Breast epithelium (tissue), 4 donors: ENCODE measurements at regions not wholly inside any gene's neighbourhood (a gene's known extent, or its start where the extent isn't known, plus 50 kb on each side); places are given as distances from the start of the nearest gene placed in this dataset.

Source experiments
- DNase-seq, 2 donors: peaks; one replicate each; pipeline ENCODE4 v3.0.0-alpha.2; 2019; ENCODE audit warnings: low spot score in 2 of 2
- H3K27ac ChIP-seq, 2 donors: fragments of 200-600 bp; sonication (generic) in 1 of 2; one replicate each; pipeline ENCODE4 v1.5.1; 2016 to 2019; ENCODE audit warnings: mild to moderate bottlenecking in 1 of 2
- H3K27me3 ChIP-seq, 2 donors: fragments of 200-600 bp; sonication (generic) in 1 of 2; one replicate each; pipeline versions ENCODE4 v1.5.1 to v1.6.0; 2017 to 2019; ENCODE audit warnings: control low read depth in 1 of 2, mild to moderate bottlenecking in 1 of 2
- H3K36me3 ChIP-seq: fragments of 200-600 bp; one replicate; pipeline ENCODE4 v1.5.1; 2019
- H3K4me1 ChIP-seq, 2 donors: fragments of 200-600 bp; sonication (generic); one replicate each; pipeline ENCODE4 v1.5.1; 2016 to 2019; ENCODE audit warnings: control low read depth in 1 of 2
- H3K4me3 ChIP-seq, 3 donors: fragments of 200-600 bp; sonication (generic); 1 replicate in 2 of 3; 2 replicates in 1 of 3; pipeline ENCODE4 v1.5.1; 2016 to 2019; ENCODE audit warnings: mild to moderate bottlenecking in 3 of 3, moderate library complexity in 2 of 3
- H3K9me3 ChIP-seq, 2 donors: fragments of 200-600 bp; sonication (generic) in 1 of 2; one replicate each; pipeline ENCODE4 v1.5.1; 2016 to 2019; ENCODE audit warnings: control low read depth in 1 of 2
- CTCF ChIP-seq, 3 donors: fragments of 450-650 bp; IDR thresholded peaks; one replicate each; pipeline ENCODE4 v1.5.1; 2016 to 2017; ENCODE audit warnings: antibody characterized with exemption in 3 of 3, mild to moderate bottlenecking in 3 of 3, moderate library complexity in 3 of 3
- POLR2A ChIP-seq: fragments of 450-650 bp; IDR thresholded peaks from one replicate; pipeline ENCODE4 v1.6.1; 2016; ENCODE audit warnings: antibody characterized with exemption, mild to moderate bottlenecking, moderate library complexity
- POLR2AphosphoS5 ChIP-seq, 3 donors: sonication (generic); formaldehyde crosslinking; IDR thresholded peaks; one replicate each; pipeline ENCODE4 v1.6.1; 2017; ENCODE audit warnings: antibody characterized with exemption in 3 of 3
- intact Hi-C: fragments of 100-400 bp; cut with DNase I; formaldehyde crosslinking; loops from one replicate; pipeline ENCODE4 v1.15.1; 2023; ENCODE audit warnings: low total_unique reads

DNA sequence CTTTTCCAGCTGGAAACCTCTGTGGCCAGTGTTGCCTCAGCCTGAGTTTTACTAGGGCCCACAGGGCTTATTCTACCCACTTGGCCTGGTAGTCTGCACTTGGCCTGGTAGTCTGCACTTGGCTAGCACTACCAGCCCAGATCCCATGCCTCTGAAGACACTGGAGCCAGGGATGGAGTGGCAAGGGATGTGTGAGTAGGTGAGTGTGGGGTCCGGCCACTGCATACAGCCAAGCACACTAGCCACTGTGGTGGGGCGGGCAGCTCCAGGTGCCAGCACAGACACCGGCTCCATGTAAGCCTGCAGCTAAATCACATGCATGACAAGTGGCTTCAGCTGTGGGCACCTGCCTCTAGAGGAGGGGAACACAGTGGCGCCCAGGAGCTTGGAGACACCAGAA is 63.4 kb upstream of the NAV3 start:
- Histone ChIP-seq H3K4me1 (no peaks in the 10 kb centered on the region), H3K27ac (no peak overlapping the region), H3K4me3 (no peak overlapping the region), H3K9me3 (peaks cover 4 to 15% of the 10 kb centered on the region in 2 donors), H3K36me3 (no peaks in the 10 kb centered on the region), H3K27me3 (no peaks in the 10 kb centered on the region)
- intact Hi-C loops: no loop called here
- DNase-seq: no peak
- no peak for TF ChIP-seq POLR2AphosphoS5 (IDR thresholded peaks at IDR 0.05)

GRCh38 chr12:77766224-77766623 is 64.5 kb upstream of the NAV3 start:
- no peak overlapping the region for H3K27ac ChIP-seq
- no peak for TF ChIP-seq CTCF (IDR thresholded peaks at IDR 0.05)
- TF ChIP-seq POLR2A: no peak
- TF ChIP-seq POLR2AphosphoS5 (IDR thresholded peaks at IDR 0.05): no peak
- H3K4me3 ChIP-seq: no peak overlapping the region
- H3K27me3 ChIP-seq: no peaks in the 10 kb centered on the region
- peaks cover 4 to 15% of the 10 kb centered on the region in 2 donors for H3K9me3 ChIP-seq
- no peak for DNase-seq
- H3K4me1 ChIP-seq: no peaks in the 10 kb centered on the region
- intact Hi-C loops: no loop called here
- no peaks in the 10 kb centered on the region for H3K36me3 ChIP-seq

- no peaks in the 10 kb centered on the region for H3K9me3 ChIP-seq
- intact Hi-C loops: no loop called here
- TF ChIP-seq POLR2A (no peak), CTCF (IDR thresholded peaks at IDR 0.05) (no peak), POLR2AphosphoS5 (IDR thresholded peaks at IDR 0.05) (no peak)
- H3K36me3 ChIP-seq: no peaks in the 10 kb centered on the region
- no peak for DNase-seq
- H3K4me3 ChIP-seq: no peak overlapping the region
- H3K27ac ChIP-seq: no peak overlapping the region
- no peaks in the 10 kb centered on the region for H3K27me3 ChIP-seq
- no peaks in the 10 kb centered on the region for H3K4me1 ChIP-seq
Observed at GRCh38 chr12:77761286-77761685, 69.4 kb upstream of the NAV3 start.

- no peaks in the 10 kb centered on the region for H3K4me1 ChIP-seq
Observed at GRCh38 chr12:77760271-77761025, 70.2 kb upstream of the NAV3 start.

DNA sequence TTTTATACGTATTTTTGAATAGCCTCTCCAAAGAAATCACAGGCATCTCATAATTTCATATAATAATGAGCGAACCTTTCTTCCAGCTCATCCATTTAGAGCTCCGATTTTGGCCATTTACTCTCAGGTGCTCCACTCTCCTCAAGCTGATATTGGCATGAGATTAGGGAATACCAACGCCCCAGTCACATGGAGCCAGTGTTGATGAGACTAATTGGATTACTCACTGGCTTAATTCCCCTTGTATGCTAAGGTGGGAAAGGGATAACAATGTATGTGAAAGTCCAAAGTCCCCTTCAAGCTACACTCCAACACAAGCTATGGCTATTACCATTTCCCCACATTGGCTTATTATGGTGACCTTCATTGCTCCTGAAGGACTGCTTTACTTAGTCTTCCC is 76.6 kb upstream of the NAV3 start:
- no peak for TF ChIP-seq POLR2AphosphoS5 (IDR thresholded peaks at IDR 0.05)
- no peak for TF ChIP-seq POLR2A
- no peak for TF ChIP-seq CTCF (IDR thresholded peaks at IDR 0.05)
- Histone ChIP-seq H3K4me1 (no peaks in the 10 kb centered on the region), H3K27ac (no peak overlapping the region), H3K27me3 (no peaks in the 10 kb centered on the region), H3K36me3 (no peaks in the 10 kb centered on the region), H3K4me3 (no peak overlapping the region), H3K9me3 (no peaks in the 10 kb centered on the region)
- no peak for DNase-seq
- intact Hi-C loops: no loop called here

More at GRCh38 chr12:77760271-77761025, 70.2 kb upstream of the NAV3 start:
- Histone ChIP-seq H3K4me3 (no peak overlapping the region), H3K27me3 (no peaks in the 10 kb centered on the region), H3K36me3 (no peaks in the 10 kb centered on the region), H3K9me3 (no peaks in the 10 kb centered on the region), H3K27ac (no peak overlapping the region)
- intact Hi-C loops: no loop called here
- TF ChIP-seq POLR2AphosphoS5 (IDR thresholded peaks at IDR 0.05) (no peak), POLR2A (no peak), CTCF (IDR thresholded peaks at IDR 0.05) (no peak)
- DNase-seq: no peak
